ENCODE measurements at regions not wholly inside any gene's neighbourhood (a gene's known extent, or its start where the extent isn't known, plus 50 kb on each side); places are given as distances from the start of the nearest gene placed in this dataset.

DNA sequence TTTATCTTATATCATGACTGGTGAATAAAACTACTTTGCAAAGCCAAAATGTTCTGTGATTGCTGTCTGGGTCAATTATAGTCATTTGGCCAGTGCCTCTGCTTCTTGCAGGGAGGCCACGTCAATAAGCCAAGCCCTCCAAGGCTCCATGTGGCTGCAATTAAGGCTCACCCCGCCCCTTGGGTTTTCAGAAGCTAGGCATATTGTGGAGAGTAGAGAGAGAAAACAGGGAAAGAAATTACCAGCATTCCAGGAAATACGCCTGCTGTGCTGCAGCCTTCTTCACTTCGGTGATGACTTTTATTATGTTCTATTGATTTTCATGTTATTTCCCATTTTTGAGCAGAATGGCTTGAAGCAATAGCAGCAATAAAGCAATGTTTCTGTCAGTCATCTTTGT, 319.7 kb downstream of the SOX11 start:
- TF ChIP-seq, protein P1, sequence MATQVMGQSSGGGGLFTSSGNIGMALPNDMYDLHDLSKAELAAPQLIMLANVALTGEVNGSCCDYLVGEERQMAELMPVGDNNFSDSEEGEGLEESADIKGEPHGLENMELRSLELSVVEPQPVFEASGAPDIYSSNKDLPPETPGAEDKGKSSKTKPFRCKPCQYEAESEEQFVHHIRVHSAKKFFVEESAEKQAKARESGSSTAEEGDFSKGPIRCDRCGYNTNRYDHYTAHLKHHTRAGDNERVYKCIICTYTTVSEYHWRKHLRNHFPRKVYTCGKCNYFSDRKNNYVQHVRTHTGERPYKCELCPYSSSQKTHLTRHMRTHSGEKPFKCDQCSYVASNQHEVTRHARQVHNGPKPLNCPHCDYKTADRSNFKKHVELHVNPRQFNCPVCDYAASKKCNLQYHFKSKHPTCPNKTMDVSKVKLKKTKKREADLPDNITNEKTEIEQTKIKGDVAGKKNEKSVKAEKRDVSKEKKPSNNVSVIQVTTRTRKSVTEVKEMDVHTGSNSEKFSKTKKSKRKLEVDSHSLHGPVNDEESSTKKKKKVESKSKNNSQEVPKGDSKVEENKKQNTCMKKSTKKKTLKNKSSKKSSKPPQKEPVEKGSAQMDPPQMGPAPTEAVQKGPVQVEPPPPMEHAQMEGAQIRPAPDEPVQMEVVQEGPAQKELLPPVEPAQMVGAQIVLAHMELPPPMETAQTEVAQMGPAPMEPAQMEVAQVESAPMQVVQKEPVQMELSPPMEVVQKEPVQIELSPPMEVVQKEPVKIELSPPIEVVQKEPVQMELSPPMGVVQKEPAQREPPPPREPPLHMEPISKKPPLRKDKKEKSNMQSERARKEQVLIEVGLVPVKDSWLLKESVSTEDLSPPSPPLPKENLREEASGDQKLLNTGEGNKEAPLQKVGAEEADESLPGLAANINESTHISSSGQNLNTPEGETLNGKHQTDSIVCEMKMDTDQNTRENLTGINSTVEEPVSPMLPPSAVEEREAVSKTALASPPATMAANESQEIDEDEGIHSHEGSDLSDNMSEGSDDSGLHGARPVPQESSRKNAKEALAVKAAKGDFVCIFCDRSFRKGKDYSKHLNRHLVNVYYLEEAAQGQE (IDR thresholded peaks at IDR 0.05; ENCODE audit: insufficient read depth in 1 of 2, low read depth in 2 of 2, low read length in 2 of 2), result no peak
- TF ChIP-seq SIN3A (IDR thresholded peaks at IDR 0.05; ENCODE audit: borderline replicate concordance, insufficient read depth, low read length) (no peak), POLR2AphosphoS5 (IDR thresholded peaks at IDR 0.05; ENCODE audit: low read depth, low read length) (no peak), TAF1 (IDR thresholded peaks at IDR 0.05; ENCODE audit: borderline replicate concordance, insufficient read depth, low read length) (no peak)

Data from PFSK-1 (cell line).